ENCODE measurements at regions not wholly inside any gene's neighbourhood (a gene's known extent, or its start where the extent isn't known, plus 50 kb on each side); places are given as distances from the start of the nearest gene placed in this dataset.

DNA sequence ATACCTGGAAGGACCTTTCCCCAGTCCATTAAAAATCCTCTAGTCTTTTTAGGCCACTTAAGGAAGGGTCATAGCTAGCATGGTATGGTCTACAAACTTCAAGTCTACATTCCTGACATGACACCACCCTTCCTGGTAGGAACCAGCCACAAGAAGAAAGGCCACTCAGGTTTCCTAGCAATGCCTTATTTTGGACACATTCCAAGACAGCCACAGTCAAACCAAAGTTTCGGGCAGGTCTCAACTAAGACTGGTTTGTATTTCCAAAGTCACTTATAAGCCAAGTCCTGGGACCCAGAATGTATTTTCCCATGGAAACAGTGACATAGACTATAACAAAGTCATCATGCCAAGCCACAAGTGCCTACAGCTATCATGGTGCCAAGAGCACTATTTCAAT lies 50.6 kb upstream of the SLC44A3 start:
- TF ChIP-seq TAF1 (IDR thresholded peaks at IDR 0.05; ENCODE audit: borderline replicate concordance, insufficient read depth, low read length) (no peak), FOXP2 (optimal IDR thresholded peaks at IDR 0.05; ENCODE audit: borderline replicate concordance, extremely low read depth, extremely low read length, insufficient read depth) (no peak), REST (IDR thresholded peaks at IDR 0.05; ENCODE audit: insufficient read depth in 1 of 2, low read depth in 2 of 2, low read length in 2 of 2) (no peak), POLR2AphosphoS5 (IDR thresholded peaks at IDR 0.05; ENCODE audit: low read depth, low read length) (no peak), SIN3A (IDR thresholded peaks at IDR 0.05; ENCODE audit: borderline replicate concordance, insufficient read depth, low read length) (no peak)

GRCh38 chr1:94768036-94768435 lies 52.1 kb upstream of the SLC44A3 start:
- TF ChIP-seq TAF1 (IDR thresholded peaks at IDR 0.05; ENCODE audit: borderline replicate concordance, insufficient read depth, low read length) (no peak), SIN3A (IDR thresholded peaks at IDR 0.05; ENCODE audit: borderline replicate concordance, insufficient read depth, low read length) (no peak), FOXP2 (optimal IDR thresholded peaks at IDR 0.05; ENCODE audit: borderline replicate concordance, extremely low read depth, extremely low read length, insufficient read depth) (no peak), POLR2AphosphoS5 (IDR thresholded peaks at IDR 0.05; ENCODE audit: low read depth, low read length) (no peak), REST (IDR thresholded peaks at IDR 0.05; ENCODE audit: insufficient read depth in 1 of 2, low read depth in 2 of 2, low read length in 2 of 2) (no peak)

DNA sequence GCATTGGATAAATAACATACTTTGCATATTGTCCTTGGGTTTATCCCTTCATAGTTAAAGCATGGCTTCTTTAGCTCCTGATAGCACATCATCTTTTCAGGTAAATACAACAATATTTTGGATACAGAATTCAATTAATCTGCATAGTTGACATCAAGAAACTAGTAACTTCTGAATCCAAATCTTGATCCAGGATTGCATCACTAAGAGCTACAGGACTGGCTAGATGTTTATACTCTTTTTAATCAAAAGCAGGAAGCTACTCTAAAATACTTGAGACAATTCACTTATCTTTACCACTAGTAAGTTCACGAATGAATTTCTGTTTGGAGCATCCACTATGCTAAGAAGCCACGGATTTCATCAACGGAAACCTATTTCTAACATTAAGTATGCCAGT lies 54.2 kb upstream of the SLC44A3 start:
- TF ChIP-seq TAF1 (IDR thresholded peaks at IDR 0.05; ENCODE audit: borderline replicate concordance, insufficient read depth, low read length) (no peak), REST (IDR thresholded peaks at IDR 0.05; ENCODE audit: insufficient read depth in 1 of 2, low read depth in 2 of 2, low read length in 2 of 2) (no peak), POLR2AphosphoS5 (IDR thresholded peaks at IDR 0.05; ENCODE audit: low read depth, low read length) (no peak), SIN3A (IDR thresholded peaks at IDR 0.05; ENCODE audit: borderline replicate concordance, insufficient read depth, low read length) (no peak), FOXP2 (optimal IDR thresholded peaks at IDR 0.05; ENCODE audit: borderline replicate concordance, extremely low read depth, extremely low read length, insufficient read depth) (no peak)

GRCh38 chr1:94759188-94759587 lies 61.0 kb upstream of the SLC44A3 start:
- TF ChIP-seq REST (IDR thresholded peaks at IDR 0.05; ENCODE audit: insufficient read depth in 1 of 2, low read depth in 2 of 2, low read length in 2 of 2) (no peak), FOXP2 (optimal IDR thresholded peaks at IDR 0.05; ENCODE audit: borderline replicate concordance, extremely low read depth, extremely low read length, insufficient read depth) (no peak), POLR2AphosphoS5 (IDR thresholded peaks at IDR 0.05; ENCODE audit: low read depth, low read length) (no peak)

GRCh38 chr1:94757931-94758330 lies 62.2 kb upstream of the SLC44A3 start:
- TF ChIP-seq TAF1 (IDR thresholded peaks at IDR 0.05; ENCODE audit: borderline replicate concordance, insufficient read depth, low read length) = no peak
- TF ChIP-seq REST (IDR thresholded peaks at IDR 0.05; ENCODE audit: insufficient read depth in 1 of 2, low read depth in 2 of 2, low read length in 2 of 2) = no peak
- TF ChIP-seq SIN3A (IDR thresholded peaks at IDR 0.05; ENCODE audit: borderline replicate concordance, insufficient read depth, low read length) = no peak
- TF ChIP-seq POLR2AphosphoS5 (IDR thresholded peaks at IDR 0.05; ENCODE audit: low read depth, low read length) = no peak
- no peak for TF ChIP-seq FOXP2 (optimal IDR thresholded peaks at IDR 0.05; ENCODE audit: borderline replicate concordance, extremely low read depth, extremely low read length, insufficient read depth)
